Endothelial cell (in vitro differentiated cells): ENCODE measurements at regions not wholly inside any gene's neighbourhood (a gene's known extent, or its start where the extent isn't known, plus 50 kb on each side); places are given as distances from the start of the nearest gene placed in this dataset.

ENCODE experiments used
- DNase-seq: peaks from one replicate; pipeline ENCODE4 v3.0.0; 2021; ENCODE audit warnings: low spot score
- H3K27ac Mint-ChIP-seq: one replicate; pipeline ENCODE4 v1.8.0; 2021; ENCODE audit warnings: mixed read lengths, inconsistent platforms; ENCODE audit not compliant: unreplicated experiment
- H3K27me3 Mint-ChIP-seq: one replicate; pipeline ENCODE4 v1.8.0; 2021; ENCODE audit warnings: mild to moderate bottlenecking, moderate library complexity, mixed read lengths, inconsistent platforms; ENCODE audit not compliant: unreplicated experiment
- H3K36me3 Mint-ChIP-seq: one replicate; pipeline ENCODE4 v1.8.0; 2021; ENCODE audit warnings: mild to moderate bottlenecking, low read depth, mixed read lengths, inconsistent platforms; ENCODE audit not compliant: unreplicated experiment
- H3K4me1 Mint-ChIP-seq: one replicate; pipeline ENCODE4 v1.8.0; 2021; ENCODE audit warnings: mild to moderate bottlenecking, mixed read lengths, inconsistent platforms; ENCODE audit not compliant: unreplicated experiment
- H3K4me3 Mint-ChIP-seq: one replicate; pipeline ENCODE4 v1.8.0; 2021; ENCODE audit warnings: mild to moderate bottlenecking, mixed read lengths, inconsistent platforms; ENCODE audit not compliant: unreplicated experiment
- H3K9me3 Mint-ChIP-seq: one replicate; pipeline ENCODE4 v1.8.0; 2021; ENCODE audit warnings: mixed read lengths, inconsistent platforms; ENCODE audit not compliant: unreplicated experiment
- CTCF ChIP-seq: fragments of 200-600 bp; sonication (generic); IDR thresholded peaks from one replicate; pipeline ENCODE4 v1.5.0; 2021; ENCODE audit warnings: antibody characterized with exemption; ENCODE audit not compliant: unreplicated experiment

GRCh38 chr6:9943986-9944385 is 470.9 kb downstream of the TFAP2A start:
- H3K4me1 Mint-ChIP-seq = no peaks in the 10 kb centered on the region
- no peak overlapping the region for H3K27ac Mint-ChIP-seq
- H3K9me3 Mint-ChIP-seq = no peaks in the 10 kb centered on the region
- no peaks in the 10 kb centered on the region for H3K27me3 Mint-ChIP-seq
- H3K36me3 Mint-ChIP-seq = no peaks in the 10 kb centered on the region
- no peak overlapping the region for H3K4me3 Mint-ChIP-seq
- DNase-seq = no peak
- no peak for TF ChIP-seq CTCF

GRCh38 chr6:9943026-9943425 is 471.8 kb downstream of the TFAP2A start:
- Mint-ChIP-seq H3K27me3 (no peaks in the 10 kb centered on the region), H3K9me3 (no peaks in the 10 kb centered on the region), H3K27ac (no peak overlapping the region), H3K4me3 (no peak overlapping the region), H3K36me3 (no peaks in the 10 kb centered on the region), H3K4me1 (no peaks in the 10 kb centered on the region)
- TF ChIP-seq CTCF = no peak
- DNase-seq = no peak

GRCh38 chr6:9942131-9942530 is 472.7 kb downstream of the TFAP2A start:
- Mint-ChIP-seq H3K4me3 (no peak overlapping the region), H3K4me1 (no peaks in the 10 kb centered on the region), H3K27me3 (no peaks in the 10 kb centered on the region), H3K27ac (no peak overlapping the region), H3K36me3 (no peaks in the 10 kb centered on the region), H3K9me3 (no peaks in the 10 kb centered on the region)
- DNase-seq = no peak
- TF ChIP-seq CTCF = no peak

GRCh38 chr6:9938801-9939200 is 476.1 kb downstream of the TFAP2A start:
- Mint-ChIP-seq H3K36me3 (no peaks in the 10 kb centered on the region), H3K27ac (no peak overlapping the region), H3K27me3 (no peaks in the 10 kb centered on the region), H3K4me1 (no peaks in the 10 kb centered on the region), H3K9me3 (no peaks in the 10 kb centered on the region), H3K4me3 (no peak overlapping the region)
- DNase-seq = no peak
- no peak for TF ChIP-seq CTCF

- H3K27me3 Mint-ChIP-seq = no peaks in the 10 kb centered on the region
- TF ChIP-seq CTCF = no peak
Measured at GRCh38 chr6:9937031-9937763, 477.7 kb downstream of the TFAP2A start.

More at GRCh38 chr6:9937031-9937763, 477.7 kb downstream of the TFAP2A start:
- H3K4me3 Mint-ChIP-seq = no peak overlapping the region
- no peaks in the 10 kb centered on the region for H3K9me3 Mint-ChIP-seq
- no peak for DNase-seq
- no peak overlapping the region for H3K27ac Mint-ChIP-seq
- H3K36me3 Mint-ChIP-seq = no peaks in the 10 kb centered on the region
- H3K4me1 Mint-ChIP-seq = no peaks in the 10 kb centered on the region
